DND-41 (cell line): ENCODE measurements at regions not wholly inside any gene's neighbourhood (a gene's known extent, or its start where the extent isn't known, plus 50 kb on each side); places are given as distances from the start of the nearest gene placed in this dataset.

Experiments used
- CTCF ChIP-seq: IDR thresholded peaks from 2 replicates; pipeline ENCODE4 v1.5.1; 2012; ENCODE audit warnings: borderline replicate concordance, low read length, moderate library complexity, mild to moderate bottlenecking; ENCODE audit not compliant: poor library complexity, severe bottlenecking; ENCODE audit errors: extremely low read depth
- EZH2 ChIP-seq: IDR thresholded peaks from 3 replicates; pipeline ENCODE4 v1.6.1; 2012; ENCODE audit warnings: borderline replicate concordance, low read depth, mild to moderate bottlenecking, moderate library complexity, low read length, inconsistent platforms; ENCODE audit not compliant: severe bottlenecking

GRCh38 chr11:128351168-128351567 lies 236.2 kb downstream of the ETS1 start:
- TF ChIP-seq CTCF: no peak
- no peak for TF ChIP-seq EZH2
